Panc1 (cell line): ENCODE measurements at regions not wholly inside any gene's neighbourhood (a gene's known extent, or its start where the extent isn't known, plus 50 kb on each side); places are given as distances from the start of the nearest gene placed in this dataset.

ENCODE experiments used
- SIN3A ChIP-seq: IDR thresholded peaks from 2 replicates; pipeline ENCODE4 v1.6.1; 2012; ENCODE audit warnings: low read depth, mild to moderate bottlenecking, low read length, moderate library complexity, borderline replicate concordance; ENCODE audit not compliant: insufficient read depth
- TF ChIP-seq, protein P1 (sequence below): fragments of 450-650 bp; IDR thresholded peaks from 2 replicates; pipeline ENCODE4 v1.5.1; 2017; ENCODE audit warnings: mild to moderate bottlenecking

DNA sequence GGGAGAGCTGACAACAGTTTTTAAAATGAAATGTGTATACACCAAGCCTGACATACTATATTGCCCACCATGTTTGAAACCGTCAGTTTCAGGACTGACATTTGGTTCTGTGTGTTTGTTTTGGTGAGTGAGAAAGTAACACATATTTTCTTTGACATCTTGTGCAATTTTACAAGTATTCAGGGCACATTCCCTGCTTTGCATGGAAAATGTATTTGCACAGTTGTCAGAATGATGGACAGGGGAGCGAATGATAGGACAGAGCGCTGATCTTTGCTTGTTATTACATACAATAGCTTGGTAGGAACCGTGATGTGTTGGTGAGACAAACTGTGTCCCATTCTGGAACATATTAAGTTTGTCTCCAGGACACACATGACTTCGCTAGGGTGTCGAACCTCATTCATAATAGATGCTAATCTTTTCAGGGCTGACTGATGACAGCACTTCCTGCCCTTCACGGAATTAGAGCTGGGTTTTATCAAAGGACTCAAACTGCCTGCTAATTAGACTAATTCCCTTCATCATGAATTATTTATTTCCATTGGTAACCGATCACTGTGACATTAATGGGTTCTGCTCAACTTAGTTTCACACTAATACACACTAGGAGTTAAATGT lies 158.5 kb downstream of the CDCA7 start:
- TF ChIP-seq, protein P1, sequence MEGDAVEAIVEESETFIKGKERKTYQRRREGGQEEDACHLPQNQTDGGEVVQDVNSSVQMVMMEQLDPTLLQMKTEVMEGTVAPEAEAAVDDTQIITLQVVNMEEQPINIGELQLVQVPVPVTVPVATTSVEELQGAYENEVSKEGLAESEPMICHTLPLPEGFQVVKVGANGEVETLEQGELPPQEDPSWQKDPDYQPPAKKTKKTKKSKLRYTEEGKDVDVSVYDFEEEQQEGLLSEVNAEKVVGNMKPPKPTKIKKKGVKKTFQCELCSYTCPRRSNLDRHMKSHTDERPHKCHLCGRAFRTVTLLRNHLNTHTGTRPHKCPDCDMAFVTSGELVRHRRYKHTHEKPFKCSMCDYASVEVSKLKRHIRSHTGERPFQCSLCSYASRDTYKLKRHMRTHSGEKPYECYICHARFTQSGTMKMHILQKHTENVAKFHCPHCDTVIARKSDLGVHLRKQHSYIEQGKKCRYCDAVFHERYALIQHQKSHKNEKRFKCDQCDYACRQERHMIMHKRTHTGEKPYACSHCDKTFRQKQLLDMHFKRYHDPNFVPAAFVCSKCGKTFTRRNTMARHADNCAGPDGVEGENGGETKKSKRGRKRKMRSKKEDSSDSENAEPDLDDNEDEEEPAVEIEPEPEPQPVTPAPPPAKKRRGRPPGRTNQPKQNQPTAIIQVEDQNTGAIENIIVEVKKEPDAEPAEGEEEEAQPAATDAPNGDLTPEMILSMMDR = no peak
- TF ChIP-seq SIN3A = no peak
